Rectal smooth muscle tissue (tissue), 1 donor: ENCODE measurements at regions not wholly inside any gene's neighbourhood (a gene's known extent, or its start where the extent isn't known, plus 50 kb on each side); places are given as distances from the start of the nearest gene placed in this dataset.
"Not testable (repeated sequence)": the region's sequence is repeated elsewhere in the genome, so short reads cannot be mapped to it uniquely, and the experiment has no call there.

Experiments
- H3K27ac ChIP-seq: one replicate; pipeline ENCODE4 v1.7.0; 2013; ENCODE audit warnings: low read depth, low read length, inconsistent platforms
- H3K27me3 ChIP-seq: one replicate; pipeline ENCODE4 v1.7.0; 2013; ENCODE audit warnings: low read length; ENCODE audit not compliant: control insufficient read depth, insufficient read depth
- H3K36me3 ChIP-seq: one replicate; pipeline ENCODE4 v1.7.0; 2013; ENCODE audit warnings: low read length; ENCODE audit not compliant: control insufficient read depth, insufficient read depth
- H3K4me1 ChIP-seq: one replicate; pipeline ENCODE4 v1.7.0; 2013; ENCODE audit warnings: low read length; ENCODE audit not compliant: control insufficient read depth, insufficient read depth
- H3K4me3 ChIP-seq: one replicate; pipeline ENCODE4 v1.7.0; 2013; ENCODE audit warnings: low read length
- H3K9ac ChIP-seq: one replicate; pipeline ENCODE4 v1.7.0; 2013; ENCODE audit warnings: low read length

DNA sequence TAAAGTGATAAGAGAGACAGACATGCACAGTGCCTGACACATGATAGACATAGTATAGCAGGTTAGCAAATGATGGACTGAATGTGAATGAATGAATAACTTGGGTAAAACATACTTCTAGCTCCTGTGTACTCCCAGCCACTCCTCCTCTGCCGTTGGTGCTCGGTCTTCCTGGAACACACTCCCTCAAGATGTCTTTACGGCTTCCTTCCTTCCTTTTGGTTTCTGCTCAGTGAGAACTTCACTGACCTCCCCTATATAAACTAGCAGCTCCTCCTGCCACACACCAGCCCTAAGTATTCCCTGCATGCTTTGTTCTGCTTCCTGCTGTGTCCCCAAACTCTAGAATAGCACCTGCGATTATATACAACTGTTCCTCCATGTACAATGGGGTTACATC, 50.2 kb downstream of the RAD54L2 start:
- no peak overlapping the region for H3K27ac ChIP-seq

DNA sequence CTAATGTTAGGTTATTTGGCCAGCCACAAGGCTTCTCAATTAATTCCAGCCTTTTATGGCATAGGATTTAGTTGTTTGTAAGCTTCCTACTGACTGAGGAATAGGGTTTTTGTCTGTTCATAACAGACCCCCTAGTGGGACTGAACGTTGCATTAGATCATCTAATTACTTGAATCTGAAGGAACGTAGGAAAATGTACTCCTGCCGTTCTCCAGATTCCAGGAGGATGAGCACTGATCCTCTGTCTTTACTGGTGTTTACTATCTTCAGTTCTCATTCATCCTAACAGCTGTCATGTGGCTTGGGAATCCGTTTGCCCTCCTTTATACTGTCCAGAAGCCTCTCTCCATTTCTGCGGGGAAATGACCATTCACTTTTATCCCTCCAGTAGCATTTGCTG, 52.7 kb downstream of the RAD54L2 start:
- Histone ChIP-seq H3K36me3 (peaks cover 5% of the 10 kb centered on the region), H3K27me3 (no peaks in the 10 kb centered on the region), H3K4me1 (no peaks in the 10 kb centered on the region), H3K27ac (no peak overlapping the region), H3K4me3 (no peak overlapping the region), H3K9ac (no peak overlapping the region)

More for the DNA sequence above, 50.2 kb downstream of the RAD54L2 start:
- Histone ChIP-seq H3K9ac (no peak overlapping the region), H3K36me3 (peaks cover 4% of the 10 kb centered on the region), H3K4me1 (no peaks in the 10 kb centered on the region), H3K4me3 (no peak overlapping the region), H3K27me3 (no peaks in the 10 kb centered on the region)

DNA sequence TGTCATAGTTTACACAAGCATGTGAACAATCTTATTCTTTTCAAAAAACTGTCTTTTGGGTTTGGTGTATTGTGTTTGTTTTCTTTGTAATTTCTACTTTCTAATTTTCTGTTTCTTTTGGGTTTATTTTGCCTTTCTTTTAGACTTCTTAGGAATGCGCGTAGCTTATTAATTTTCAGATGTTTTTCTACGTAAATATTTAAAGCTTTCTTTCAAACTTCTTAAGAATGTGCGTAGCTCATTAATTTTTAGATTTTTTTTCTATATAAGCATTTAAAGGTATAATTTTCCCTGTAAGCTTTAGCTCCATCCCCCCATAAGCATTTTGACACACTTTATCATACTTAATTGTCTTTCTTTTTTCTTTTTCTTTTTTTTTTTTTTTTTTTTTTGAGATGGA, 55.2 kb downstream of the RAD54L2 start:
- H3K27ac ChIP-seq: no peak overlapping the region
- H3K4me1 ChIP-seq: no peaks in the 10 kb centered on the region
- no peak overlapping the region for H3K9ac ChIP-seq
- H3K4me3 ChIP-seq: no peak overlapping the region
- no peaks in the 10 kb centered on the region for H3K27me3 ChIP-seq
- peaks cover 5% of the 10 kb centered on the region for H3K36me3 ChIP-seq

DNA sequence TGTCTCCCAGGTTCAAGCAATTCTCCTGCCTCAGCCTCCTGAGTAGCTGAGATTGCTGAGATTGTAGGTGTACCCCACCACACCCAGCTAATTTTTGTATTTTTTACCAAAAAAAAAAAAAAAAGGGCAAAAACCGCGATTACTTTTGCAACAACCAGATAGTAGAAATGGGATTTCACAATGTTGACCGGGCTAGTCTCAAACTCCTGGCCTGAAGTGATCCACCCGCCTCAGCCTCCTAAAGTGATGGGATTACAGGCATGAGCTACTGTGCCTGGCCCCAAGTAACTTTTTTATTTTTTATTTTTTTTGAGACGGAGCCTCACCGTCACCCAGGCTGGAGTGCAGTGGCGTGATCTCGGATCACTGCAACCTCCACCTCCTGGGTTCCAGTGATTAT, 61.1 kb downstream of the RAD54L2 start:
- H3K27me3 ChIP-seq, H3K36me3 ChIP-seq, H3K27ac ChIP-seq, H3K4me3 ChIP-seq, H3K9ac ChIP-seq, H3K4me1 ChIP-seq: not testable (repeated sequence)

DNA sequence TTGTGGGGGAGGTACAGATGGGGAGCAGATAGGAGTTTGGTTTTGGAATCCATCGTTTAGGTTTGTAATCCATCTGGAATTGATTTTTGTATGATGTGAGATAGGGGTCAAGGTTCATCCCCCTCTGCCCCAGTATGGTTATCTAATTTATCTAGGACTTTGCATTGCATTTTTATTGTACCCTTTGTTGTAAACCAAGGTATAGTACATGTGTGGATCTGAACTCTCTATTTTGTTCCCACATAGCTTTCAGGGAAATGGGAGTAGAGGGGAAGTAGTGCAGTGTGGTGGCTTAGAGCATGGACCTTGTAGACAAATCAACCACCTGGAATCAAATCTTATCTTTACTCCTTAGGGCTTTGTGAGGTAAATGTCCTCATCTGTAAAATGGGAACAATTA, 65.7 kb downstream of the RAD54L2 start:
- Histone ChIP-seq H3K36me3 (no peaks in the 10 kb centered on the region), H3K9ac (no peak overlapping the region), H3K27ac (no peak overlapping the region), H3K4me1 (no peaks in the 10 kb centered on the region), H3K4me3 (no peak overlapping the region), H3K27me3 (no peaks in the 10 kb centered on the region)

DNA sequence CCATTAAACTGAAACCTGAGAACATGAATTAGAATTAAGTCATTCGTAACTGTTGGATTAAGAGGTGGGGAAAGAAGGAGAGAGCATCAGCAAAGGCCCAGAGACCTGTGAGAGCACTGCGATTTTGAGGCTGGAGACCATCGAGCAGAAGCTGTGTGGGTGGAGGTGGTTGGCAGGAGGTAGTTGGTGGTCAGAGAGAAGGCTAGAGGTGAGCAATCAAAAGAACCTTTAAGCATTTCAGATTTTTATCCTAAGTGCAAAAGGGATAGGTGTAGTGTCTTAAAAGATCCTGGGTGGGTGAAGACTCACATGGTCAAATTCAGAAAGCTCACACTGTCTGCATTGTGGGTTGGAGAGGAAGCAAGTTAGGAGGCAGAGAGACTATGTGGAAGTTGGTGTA, 65.1 kb upstream of the TEX264 start:
- Histone ChIP-seq H3K36me3 (no peaks in the 10 kb centered on the region), H3K4me1 (no peaks in the 10 kb centered on the region), H3K27ac (no peak overlapping the region), H3K27me3 (no peaks in the 10 kb centered on the region), H3K4me3 (no peak overlapping the region), H3K9ac (no peak overlapping the region)

DNA sequence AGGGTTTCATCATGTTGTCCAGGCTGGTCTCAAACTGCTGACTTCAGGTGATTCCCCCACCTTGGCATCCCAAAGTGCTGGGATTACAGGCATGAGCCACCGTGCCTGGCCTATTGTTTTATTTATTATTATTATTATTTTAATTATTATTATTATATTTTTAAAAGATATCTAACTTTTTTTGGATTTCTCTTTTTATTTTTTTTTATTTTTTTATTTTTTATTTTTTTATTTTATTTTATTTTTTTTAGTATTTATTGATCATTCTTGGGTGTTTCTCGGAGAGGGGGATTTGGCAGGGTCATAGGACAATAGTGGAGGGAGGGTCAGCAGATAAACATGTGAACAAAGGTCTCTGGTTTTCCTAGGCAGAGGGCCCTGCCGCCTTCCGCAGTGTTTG, 64.2 kb upstream of the TEX264 start:
- H3K27ac ChIP-seq, H3K36me3 ChIP-seq, H3K4me1 ChIP-seq, H3K4me3 ChIP-seq, H3K9ac ChIP-seq, H3K27me3 ChIP-seq: not testable (repeated sequence)

DNA sequence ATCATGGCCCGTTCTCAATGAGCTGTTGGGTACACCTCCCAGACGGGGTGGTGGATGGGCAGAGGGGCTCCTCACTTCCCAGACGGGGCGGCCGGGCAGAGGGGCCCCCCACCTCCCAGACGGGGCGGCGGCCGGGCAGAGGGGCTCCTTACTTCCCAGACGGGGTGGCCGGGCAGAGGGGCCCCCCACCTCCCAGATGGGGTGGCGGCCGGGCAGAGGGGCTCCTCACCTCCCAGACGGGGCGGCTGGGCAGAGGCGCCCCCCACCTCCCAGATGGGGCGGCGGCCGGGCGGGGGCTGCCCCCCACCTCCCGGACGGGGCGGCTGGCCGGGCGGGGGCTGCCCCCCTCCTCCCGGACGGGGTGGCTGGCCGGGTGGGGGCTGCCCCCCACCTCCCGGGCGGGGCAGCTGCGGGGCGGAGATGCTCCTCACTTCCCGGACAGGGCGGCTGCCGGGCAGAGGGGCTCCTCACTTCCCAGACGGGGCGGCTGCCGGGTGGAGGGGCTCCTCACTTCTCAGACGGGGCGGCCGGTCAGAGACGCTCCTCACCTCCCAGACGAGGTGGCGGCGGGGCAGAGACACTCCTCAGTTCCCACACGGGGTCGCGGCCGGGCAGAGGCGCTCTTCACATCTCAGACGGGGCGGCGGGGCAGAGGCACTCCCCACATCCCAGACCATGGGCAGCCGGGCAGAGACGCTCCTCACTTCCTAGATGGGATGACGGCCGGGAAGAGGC, 63.3 kb upstream of the TEX264 start:
- H3K9ac ChIP-seq, H3K36me3 ChIP-seq, H3K4me1 ChIP-seq, H3K4me3 ChIP-seq, H3K27ac ChIP-seq, H3K27me3 ChIP-seq: not testable (repeated sequence)

DNA sequence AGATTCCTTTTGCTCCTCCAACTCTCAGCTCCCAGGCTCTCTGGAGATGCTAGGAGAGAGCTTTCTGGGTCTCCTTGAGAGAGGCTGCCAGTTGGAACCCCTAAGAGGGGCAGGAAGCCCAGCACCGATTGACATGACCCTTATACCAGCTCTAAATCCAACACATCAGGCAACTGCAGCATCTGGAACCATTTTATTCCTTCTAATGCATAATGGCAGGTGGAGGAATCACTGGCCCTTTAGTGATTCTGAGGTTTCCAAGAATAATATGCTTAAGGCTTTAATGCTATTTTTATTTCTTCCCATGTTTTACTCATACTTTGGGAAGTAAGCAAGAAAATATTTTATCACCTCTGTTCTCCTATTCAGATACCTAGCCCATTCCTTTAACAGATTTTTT, 60.3 kb upstream of the TEX264 start:
- Histone ChIP-seq H3K36me3 (no peaks in the 10 kb centered on the region), H3K27me3 (no peaks in the 10 kb centered on the region), H3K9ac (no peak overlapping the region), H3K4me1 (no peaks in the 10 kb centered on the region), H3K27ac (no peak overlapping the region), H3K4me3 (no peak overlapping the region)

DNA sequence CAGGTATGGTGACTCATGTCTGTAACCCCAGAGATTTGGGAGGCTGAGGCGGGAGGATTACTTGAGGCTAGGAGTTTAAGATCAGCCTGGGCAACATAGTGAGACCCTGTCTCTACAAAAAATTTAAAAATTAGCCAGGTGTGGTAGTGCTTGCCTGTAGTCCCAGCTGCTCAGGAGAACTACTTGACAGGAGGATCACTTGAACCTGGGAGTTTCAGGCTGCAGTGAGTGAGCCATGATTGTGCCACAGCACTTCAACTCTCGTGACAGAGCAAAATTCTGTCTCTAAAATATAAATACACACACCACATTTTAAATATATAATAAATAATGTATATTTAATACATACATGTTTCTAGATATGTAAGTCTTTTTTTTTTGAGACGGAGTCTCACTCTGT, 53.5 kb upstream of the TEX264 start:
- Histone ChIP-seq H3K27ac (no peak overlapping the region), H3K9ac (no peak overlapping the region), H3K36me3 (no peaks in the 10 kb centered on the region), H3K4me1 (peaks cover 26% of the 10 kb centered on the region), H3K27me3 (no peaks in the 10 kb centered on the region), H3K4me3 (no peak overlapping the region)

DNA sequence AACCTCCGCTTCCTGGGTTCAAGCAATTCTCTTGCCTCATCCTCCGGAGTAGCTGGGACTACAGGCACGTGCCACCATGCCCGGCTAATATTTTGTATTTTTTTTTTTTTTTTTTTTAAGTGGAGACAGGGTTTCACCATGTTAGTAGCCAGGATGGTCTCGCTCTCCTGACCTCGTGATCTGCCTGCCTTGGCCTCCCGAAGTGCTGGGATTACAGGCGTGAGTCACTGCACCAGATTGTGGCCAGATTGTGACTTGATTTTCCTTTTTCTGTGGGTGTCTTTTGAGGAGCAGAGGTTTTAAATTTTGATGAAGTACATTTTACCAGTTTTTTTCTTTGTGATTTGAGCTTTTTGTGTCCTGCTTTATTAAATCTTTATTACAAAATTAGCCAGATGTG, 53.0 kb upstream of the TEX264 start:
- H3K4me1 ChIP-seq: peaks cover 26% of the 10 kb centered on the region
- H3K27ac ChIP-seq, H3K36me3 ChIP-seq, H3K4me3 ChIP-seq, H3K27me3 ChIP-seq, H3K9ac ChIP-seq: not testable (repeated sequence)

DNA sequence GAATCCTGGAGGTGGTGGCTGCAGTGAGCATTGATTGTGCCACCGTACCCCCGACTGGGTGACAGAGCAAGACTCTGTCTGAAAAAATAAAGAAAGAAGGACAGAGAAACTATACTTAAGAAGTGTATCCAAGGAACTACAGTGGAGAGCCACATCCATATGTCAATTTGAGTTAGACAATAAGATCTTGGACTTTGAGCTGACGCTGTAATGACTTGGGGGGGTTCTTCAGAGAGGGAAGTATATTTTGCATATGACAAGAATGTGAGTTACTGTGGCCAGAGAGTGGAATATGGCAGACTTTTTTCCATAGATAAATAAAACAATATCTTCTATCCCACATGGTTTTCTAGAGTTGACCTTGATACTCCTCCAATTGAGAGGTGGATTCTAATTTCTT, 52.6 kb upstream of the TEX264 start:
- H3K4me1 ChIP-seq: peaks cover 26% of the 10 kb centered on the region
- no peak overlapping the region for H3K27ac ChIP-seq
- H3K27me3 ChIP-seq: no peaks in the 10 kb centered on the region
- no peak overlapping the region for H3K4me3 ChIP-seq
- H3K9ac ChIP-seq: no peak overlapping the region
- no peaks in the 10 kb centered on the region for H3K36me3 ChIP-seq

DNA sequence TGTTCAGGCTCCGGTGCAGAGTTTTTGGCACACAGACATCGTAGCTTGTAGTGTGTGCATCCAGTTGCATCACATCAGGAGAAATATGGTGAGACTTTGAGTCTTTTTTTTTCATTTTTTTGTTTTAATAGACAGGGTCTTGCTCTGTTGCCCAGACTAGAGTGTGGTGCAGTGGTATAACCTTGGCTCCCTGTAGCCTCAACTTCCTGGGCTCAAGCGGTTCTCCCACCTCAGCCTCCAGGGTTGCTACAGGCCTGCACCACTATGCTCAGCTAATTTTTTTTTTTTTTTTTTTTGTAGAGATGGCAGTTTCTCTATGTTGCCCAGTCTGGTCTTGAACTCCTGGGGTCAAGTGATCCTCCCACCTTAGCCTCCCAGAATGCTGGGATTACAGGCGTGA, 51.1 kb upstream of the TEX264 start:
- Histone ChIP-seq H3K36me3 (no peaks in the 10 kb centered on the region), H3K9ac (no peak overlapping the region), H3K4me3 (no peak overlapping the region), H3K27ac (peak overlapping the region; percentile 73), H3K4me1 (peaks cover 26% of the 10 kb centered on the region), H3K27me3 (no peaks in the 10 kb centered on the region)
